ENCODE measurements at regions not wholly inside any gene's neighbourhood (a gene's known extent, or its start where the extent isn't known, plus 50 kb on each side); places are given as distances from the start of the nearest gene placed in this dataset.

DNA sequence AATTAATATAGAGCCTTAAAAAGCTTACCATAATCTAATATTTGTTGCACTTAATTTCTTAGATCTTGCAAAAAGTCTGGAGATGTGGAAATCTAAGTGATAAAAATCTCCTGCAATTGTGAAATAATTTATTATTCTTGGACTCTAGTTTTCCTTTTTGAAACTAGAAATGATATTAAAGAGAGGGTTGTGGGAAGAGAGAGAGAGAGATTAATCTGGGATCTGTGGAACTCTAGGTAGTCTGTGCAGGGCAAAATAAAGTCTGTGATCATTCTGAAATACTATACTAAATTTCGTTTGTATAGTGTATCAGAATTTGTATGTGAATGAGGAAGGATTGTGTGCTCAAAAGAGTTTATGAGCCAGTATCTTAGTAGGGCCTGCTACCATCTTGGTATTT, 692.3 kb downstream of the RWDD3 start:
- no peak overlapping the region for H2BK120ac ChIP-seq (replicated peaks; ENCODE audit: low read depth, low read length)
- H4K5ac ChIP-seq (ENCODE audit: insufficient read length, low read depth, low read length), result no peak overlapping the region
- ChIA-PET CTCF (ENCODE audit: partially characterized antibody) (no interaction called here), POLR2A (ENCODE audit: partially characterized antibody) (no interaction called here)
- no peak overlapping the region for H4K91ac ChIP-seq (replicated peaks; ENCODE audit: insufficient read length, low read length)
- H2BK12ac ChIP-seq (ENCODE audit: low read depth, low read length), result no peak overlapping the region
- no peak for FAIRE-seq
- no peak overlapping the region for H2BK5ac ChIP-seq (ENCODE audit: low read depth, low read length)
- no peak overlapping the region for H3K14ac ChIP-seq (ENCODE audit: insufficient read length)
- no peaks in the 10 kb centered on the region for H3K27me3 ChIP-seq (replicated peaks in 1 of 4; ENCODE audit: control insufficient read depth in 3 of 4, extremely low read depth in 1 of 4, insufficient read depth in 3 of 4, low read length in 3 of 4)
- H3K27ac ChIP-seq (ENCODE audit: low read depth, low read length), result no peak overlapping the region
- H2AK5ac ChIP-seq (ENCODE audit: low read depth, low read length), result no peak overlapping the region
- WGBS, 2 experiments (ENCODE audit: extremely low coverage in 1 of 2, insufficient coverage in 1 of 2, insufficient read length in 1 of 2, insufficient replicate concordance in 2 of 2, low coverage in 1 of 2, low lambda C conversion rate in 2 of 2, missing lambda C conversion rate in 1 of 2), result 79% methylated on average over 1 of the region's 1 CpG; no CpG with 5 or more reads in 1 of the 2 experiments
- H2BK20ac ChIP-seq (ENCODE audit: low read length), result no peak overlapping the region
- no peaks in the 10 kb centered on the region for H3K9me3 ChIP-seq (ENCODE audit: insufficient read depth in 2 of 2, low read depth in 1 of 2, low read length in 1 of 2)
- DNase-seq (ENCODE audit: low read depth in 1 of 2, low spot score in 2 of 2), result no peak
- H3K4me2 ChIP-seq (ENCODE audit: insufficient read depth in 1 of 2, low read depth in 2 of 2, low read length in 2 of 2), result no peak overlapping the region
- H3K36me3 ChIP-seq (ENCODE audit: control insufficient read depth in 2 of 4, insufficient read depth in 4 of 4, low read length in 3 of 4), result no peaks in the 10 kb centered on the region
- no peak overlapping the region for H4K8ac ChIP-seq (ENCODE audit: extremely low read depth, insufficient read depth, low read length)
- H3K9ac ChIP-seq (replicated peaks in 1 of 4; ENCODE audit: extremely low read depth in 1 of 4, low read depth in 3 of 4, low read length in 3 of 4), result no peak overlapping the region
- H3K4ac ChIP-seq (replicated peaks; ENCODE audit: insufficient read length, low read depth, low read length), result no peak overlapping the region
- H4K20me1 ChIP-seq (replicated peaks in 1 of 2; ENCODE audit: control insufficient read depth in 1 of 2, insufficient read depth in 2 of 2, low read length in 2 of 2), result no peaks in the 10 kb centered on the region
- H3K23ac ChIP-seq (ENCODE audit: insufficient read length), result no peak overlapping the region
- no peaks in the 10 kb centered on the region for H3K4me1 ChIP-seq (replicated peaks in 1 of 4; ENCODE audit: control insufficient read depth in 3 of 4, insufficient read depth in 4 of 4, low read length in 3 of 4)
- H2BK15ac ChIP-seq (ENCODE audit: low read length), result no peak overlapping the region
- no peak overlapping the region for H3K18ac ChIP-seq (ENCODE audit: extremely low read depth, low read length)
- no peaks in the 10 kb centered on the region for H3K79me2 ChIP-seq (ENCODE audit: control insufficient read depth in 1 of 2, insufficient read depth in 2 of 2, low read length in 2 of 2)
- H2AFZ ChIP-seq (ENCODE audit: low read length), result no peak overlapping the region
- no peak overlapping the region for H3K4me3 ChIP-seq (ENCODE audit: extremely low read depth in 1 of 4, insufficient read depth in 2 of 4, low read depth in 3 of 4, low read length in 4 of 4)
- H3K79me1 ChIP-seq (ENCODE audit: low read depth, low read length), result no peaks in the 10 kb centered on the region
- H3K23me2 ChIP-seq (ENCODE audit: low read depth, low read length), result no peaks in the 10 kb centered on the region
- H3K56ac ChIP-seq (replicated peaks; ENCODE audit: insufficient read length, low read depth, low read length), result no peak overlapping the region
- no peak for TF ChIP-seq ZNF274 (IDR thresholded peaks at IDR 0.05; ENCODE audit: borderline replicate concordance, extremely low read depth, low read length)
- TF ChIP-seq, protein P1, sequence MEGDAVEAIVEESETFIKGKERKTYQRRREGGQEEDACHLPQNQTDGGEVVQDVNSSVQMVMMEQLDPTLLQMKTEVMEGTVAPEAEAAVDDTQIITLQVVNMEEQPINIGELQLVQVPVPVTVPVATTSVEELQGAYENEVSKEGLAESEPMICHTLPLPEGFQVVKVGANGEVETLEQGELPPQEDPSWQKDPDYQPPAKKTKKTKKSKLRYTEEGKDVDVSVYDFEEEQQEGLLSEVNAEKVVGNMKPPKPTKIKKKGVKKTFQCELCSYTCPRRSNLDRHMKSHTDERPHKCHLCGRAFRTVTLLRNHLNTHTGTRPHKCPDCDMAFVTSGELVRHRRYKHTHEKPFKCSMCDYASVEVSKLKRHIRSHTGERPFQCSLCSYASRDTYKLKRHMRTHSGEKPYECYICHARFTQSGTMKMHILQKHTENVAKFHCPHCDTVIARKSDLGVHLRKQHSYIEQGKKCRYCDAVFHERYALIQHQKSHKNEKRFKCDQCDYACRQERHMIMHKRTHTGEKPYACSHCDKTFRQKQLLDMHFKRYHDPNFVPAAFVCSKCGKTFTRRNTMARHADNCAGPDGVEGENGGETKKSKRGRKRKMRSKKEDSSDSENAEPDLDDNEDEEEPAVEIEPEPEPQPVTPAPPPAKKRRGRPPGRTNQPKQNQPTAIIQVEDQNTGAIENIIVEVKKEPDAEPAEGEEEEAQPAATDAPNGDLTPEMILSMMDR (IDR thresholded peaks at IDR 0.05; ENCODE audit: control extremely low read depth in 1 of 3, insufficient read depth in 1 of 3, low read depth in 1 of 3, low read length in 3 of 3), result no peak
- TF ChIP-seq BRCA1 (IDR thresholded peaks at IDR 0.05; ENCODE audit: low read depth, low read length), result no peak
- TF ChIP-seq POLR2AphosphoS5 (IDR thresholded peaks at IDR 0.05; ENCODE audit: low read depth, low read length), result no peak
- TF ChIP-seq RXRA (IDR thresholded peaks at IDR 0.05; ENCODE audit: insufficient read depth, low read depth, low read length), result no peak
- TF ChIP-seq TBP (IDR thresholded peaks at IDR 0.05; ENCODE audit: low read depth, low read length), result no peak
- no peak for TF ChIP-seq TCF12 (IDR thresholded peaks at IDR 0.05; ENCODE audit: low read depth, low read length)
- no peak for TF ChIP-seq JUN (IDR thresholded peaks at IDR 0.05; ENCODE audit: low read depth, low read length)
- TF ChIP-seq GABPA (IDR thresholded peaks at IDR 0.05; ENCODE audit: borderline replicate concordance, insufficient read depth, low read length), result no peak
- TF ChIP-seq PHF8 (conservative IDR thresholded peaks at IDR 0.05; ENCODE audit: low read depth, low read length), result no peak
- no peak for TF ChIP-seq SUZ12 (IDR thresholded peaks at IDR 0.05; ENCODE audit: low read length)
- TF ChIP-seq RNF2 (IDR thresholded peaks at IDR 0.05; ENCODE audit: borderline replicate concordance, low read depth, low read length, missing control alignments, poor library complexity, severe bottlenecking), result no peak

Measured in H1 (cell line).